H9 (cell line): ENCODE measurements at regions not wholly inside any gene's neighbourhood (a gene's known extent, or its start where the extent isn't known, plus 50 kb on each side); places are given as distances from the start of the nearest gene placed in this dataset.

ENCODE experiments used
- DNase-seq: peaks from one replicate; pipeline ENCODE4 v3.0.0-alpha.2; 2017
- H2AFZ ChIP-seq: one replicate; pipeline ENCODE4 v1.6.1; 2013; ENCODE audit warnings: mild to moderate bottlenecking, low read length, control low read depth, moderate library complexity
- H2AK5ac ChIP-seq: 2 replicates; pipeline ENCODE4 v1.6.1; 2013; ENCODE audit warnings: low read length, control low read depth, mixed read lengths; ENCODE audit not compliant: insufficient read length
- H2BK120ac ChIP-seq: one replicate; pipeline ENCODE4 v1.6.1; 2013; ENCODE audit warnings: low read depth, mild to moderate bottlenecking, low read length, control low read depth, inconsistent platforms; ENCODE audit not compliant: poor library complexity, severe bottlenecking
- H2BK12ac ChIP-seq: 2 replicates; pipeline ENCODE4 v1.6.1; 2013; ENCODE audit warnings: low read length, control low read depth, mixed read lengths, low read depth; ENCODE audit not compliant: insufficient read length
- H2BK15ac ChIP-seq: 2 replicates; pipeline ENCODE4 v1.6.1; 2013; ENCODE audit warnings: low read depth, low read length, control low read depth
- H2BK20ac ChIP-seq: one replicate; pipeline ENCODE4 v1.6.1; 2013; ENCODE audit warnings: low read depth, mild to moderate bottlenecking, low read length, control low read depth, inconsistent platforms; ENCODE audit not compliant: poor library complexity, severe bottlenecking
- H2BK5ac ChIP-seq: 2 replicates; pipeline ENCODE4 v1.6.1; 2013; ENCODE audit warnings: low read length, control low read depth, mixed read lengths; ENCODE audit not compliant: insufficient read length
- H3K14ac ChIP-seq: 2 replicates; pipeline ENCODE4 v1.6.1; 2013; ENCODE audit warnings: low read length, control low read depth; ENCODE audit not compliant: insufficient read depth
- H3K18ac ChIP-seq: 2 replicates; pipeline ENCODE4 v1.6.1; 2013; ENCODE audit warnings: low read depth, mild to moderate bottlenecking, mixed read lengths, low read length, control low read depth; ENCODE audit not compliant: insufficient read length
- H3K23ac ChIP-seq: 2 replicates; pipeline ENCODE4 v1.6.1; 2013; ENCODE audit warnings: low read length, control low read depth, mixed read lengths, low read depth; ENCODE audit not compliant: insufficient read length
- H3K23me2 ChIP-seq: 2 replicates; pipeline ENCODE4 v1.6.1; 2013; ENCODE audit warnings: low read depth, mild to moderate bottlenecking, mixed read lengths, low read length, control low read depth; ENCODE audit not compliant: insufficient read length, poor library complexity, severe bottlenecking
- H3K27ac ChIP-seq: 2 replicates; pipeline ENCODE4 v1.5.1; 2013; ENCODE audit warnings: low read length, control low read depth, mixed read lengths, low read depth; ENCODE audit not compliant: insufficient read length
- H3K27me3 ChIP-seq: 2 replicates; pipeline ENCODE4 v1.6.1; 2013; ENCODE audit warnings: low read length, control low read depth, inconsistent platforms; ENCODE audit not compliant: insufficient read depth
- H3K4ac ChIP-seq: 2 replicates; pipeline ENCODE4 v1.6.1; 2013; ENCODE audit warnings: low read depth, mild to moderate bottlenecking, control low read depth, inconsistent platforms, low read length, moderate library complexity
- H3K4me1 ChIP-seq: 2 replicates; pipeline ENCODE4 v1.6.1; 2013; ENCODE audit warnings: low read length, control low read depth, inconsistent platforms; ENCODE audit not compliant: insufficient read depth
- H3K4me2 ChIP-seq: 2 replicates; pipeline ENCODE4 v1.6.1; 2013; ENCODE audit warnings: low read length, control low read depth, mixed read lengths; ENCODE audit not compliant: insufficient read length, insufficient read depth
- H3K56ac ChIP-seq: 2 replicates; pipeline ENCODE4 v1.6.1; 2013; ENCODE audit warnings: low read depth, mild to moderate bottlenecking, mixed read lengths, low read length, control low read depth; ENCODE audit not compliant: insufficient read length
- H3K79me1 ChIP-seq: 2 replicates; pipeline ENCODE4 v1.6.1; 2013; ENCODE audit warnings: low read depth, mild to moderate bottlenecking, moderate library complexity, low read length, control low read depth, inconsistent platforms; ENCODE audit not compliant: insufficient read depth, poor library complexity, severe bottlenecking
- H3K79me2 ChIP-seq: 2 replicates; pipeline ENCODE4 v1.6.1; 2013; ENCODE audit warnings: low read length, control low read depth, inconsistent platforms; ENCODE audit not compliant: insufficient read depth
- H3K9ac ChIP-seq: 2 replicates; pipeline ENCODE4 v1.6.1; 2013; ENCODE audit warnings: low read length, control low read depth, mixed read lengths; ENCODE audit not compliant: insufficient read length; ENCODE audit errors: extremely low read depth
- H3K9me3 ChIP-seq: one replicate; pipeline ENCODE4 v1.6.1; 2013; ENCODE audit warnings: low read depth, low read length, inconsistent platforms; ENCODE audit not compliant: control insufficient read depth
- H3T11ph ChIP-seq: one replicate; pipeline ENCODE4 v1.6.1; 2013; ENCODE audit warnings: mild to moderate bottlenecking, low read length, control low read depth, inconsistent platforms
- H4K20me1 ChIP-seq: one replicate; pipeline ENCODE4 v1.6.1; 2013; ENCODE audit not compliant: control insufficient read depth, insufficient read length, insufficient read depth
- H4K5ac ChIP-seq: 2 replicates; pipeline ENCODE4 v1.6.1; 2013; ENCODE audit warnings: low read depth, mild to moderate bottlenecking, mixed read lengths, low read length, control low read depth; ENCODE audit not compliant: insufficient read length
- H4K8ac ChIP-seq: replicated peaks from 2 replicates; pipeline ENCODE4 v1.6.1; 2013; ENCODE audit warnings: low read length, control low read depth, mixed read lengths, low read depth; ENCODE audit not compliant: insufficient read length
- H4K91ac ChIP-seq: 2 replicates; pipeline ENCODE4 v1.6.1; 2013; ENCODE audit warnings: low read depth, mild to moderate bottlenecking, moderate library complexity, mixed read lengths, low read length, control low read depth; ENCODE audit not compliant: insufficient read length
- H3K27ac Mint-ChIP-seq, 3 experiments: 2 replicates in 2 of 3; 3 replicates in 1 of 3; pipeline ENCODE4 v1.8.0; 2020 to 2021; ENCODE audit warnings: mixed read lengths in 3 of 3, mild to moderate bottlenecking in 1 of 3, moderate library complexity in 1 of 3
- H3K27me3 Mint-ChIP-seq: 2 replicates; pipeline ENCODE4 v1.8.0; 2021; ENCODE audit warnings: low read depth, mild to moderate bottlenecking, moderate library complexity, mixed read lengths
- H3K36me3 Mint-ChIP-seq, 3 experiments: 2 replicates in 2 of 3; 3 replicates in 1 of 3; pipeline ENCODE4 v1.8.0; 2020 to 2021; ENCODE audit warnings: low read depth in 3 of 3, mixed read lengths in 3 of 3; ENCODE audit not compliant: insufficient read depth in 1 of 3
- H3K4me1 Mint-ChIP-seq, 2 experiments: 2 replicates each; pipeline ENCODE4 v1.8.0; 2020; ENCODE audit warnings: mixed read lengths in 2 of 2
- H3K4me3 Mint-ChIP-seq, 2 experiments: 2 replicates in 1 of 2; 3 replicates in 1 of 2; pipeline ENCODE4 v1.8.0; 2020 to 2021; ENCODE audit warnings: mild to moderate bottlenecking in 2 of 2, mixed read lengths in 2 of 2, moderate library complexity in 1 of 2
- H3K9me3 Mint-ChIP-seq, 2 experiments: 2 replicates in 1 of 2; 3 replicates in 1 of 2; pipeline ENCODE4 v1.8.0; 2020; ENCODE audit warnings: mild to moderate bottlenecking in 2 of 2, mixed read lengths in 2 of 2, moderate library complexity in 1 of 2
- CTCF ChIP-seq: fragments of 200-600 bp; sonication (generic); conservative IDR thresholded peaks from 3 replicates; pipeline ENCODE4 v1.8.0; 2021; ENCODE audit warnings: antibody characterized with exemption, mild to moderate bottlenecking
- WGBS: extraction: QIAGEN DNeasy Blood & Tissue Kit; methylation state at CpG from one replicate; pipeline ENCODE4 v1.1.7; 2013; ENCODE audit warnings: missing lambda C conversion rate, low lambda C conversion rate, mixed read lengths; ENCODE audit not compliant: insufficient read length; ENCODE audit errors: extremely low coverage; 5-methylcytosine and 5-hydroxymethylcytosine counted together

GRCh38 chr1:59126366-59126765 lies 170.5 kb upstream of the FGGY start:
- Histone ChIP-seq H3K23ac (no peak overlapping the region), H4K20me1 (no peaks in the 10 kb centered on the region), H2BK12ac (no peak overlapping the region), H2BK20ac (no peak overlapping the region), H2AK5ac (no peak overlapping the region), H4K5ac (no peak overlapping the region), H2BK15ac (no peak overlapping the region), H3K56ac (no peak overlapping the region), H3K18ac (no peak overlapping the region), H3K9ac (no peak overlapping the region), H3K9me3 (no peaks in the 10 kb centered on the region), H2BK120ac (no peak overlapping the region), H3K79me1 (no peaks in the 10 kb centered on the region), H2BK5ac (no peak overlapping the region), H3K27ac (no peak overlapping the region), H3K79me2 (no peaks in the 10 kb centered on the region), H2AFZ (no peak overlapping the region), H3K27me3 (no peaks in the 10 kb centered on the region), H3K4me2 (no peak overlapping the region), H3T11ph (no peak overlapping the region), H4K91ac (no peak overlapping the region), H3K23me2 (no peaks in the 10 kb centered on the region), H3K14ac (no peak overlapping the region), H4K8ac (no peak overlapping the region), H3K4ac (no peak overlapping the region), H3K4me1 (peaks cover 7% of the 10 kb centered on the region; the same call in 1 of the 2 replicates)
- H3K9me3 Mint-ChIP-seq, result no peaks in the 10 kb centered on the region; a peak in 1 of 5 replicates
- no peaks in the 10 kb centered on the region for H3K27me3 Mint-ChIP-seq
- WGBS, result no CpG with 5 or more reads among the region's 1 CpG
- DNase-seq, result no peak
- peaks cover 11 to 14% of the 10 kb centered on the region in 2 experiments for H3K4me1 Mint-ChIP-seq
- peaks cover 0 to 5% (median 5%) of the 10 kb centered on the region in 3 experiments; a peak in 5 of 7 replicates for H3K36me3 Mint-ChIP-seq
- H3K27ac Mint-ChIP-seq, result no peak overlapping the region
- no peak overlapping the region for H3K4me3 Mint-ChIP-seq
- no peak for TF ChIP-seq CTCF
